SK-N-MC (cell line): ENCODE measurements at regions not wholly inside any gene's neighbourhood (a gene's known extent, or its start where the extent isn't known, plus 50 kb on each side); places are given as distances from the start of the nearest gene placed in this dataset.

Source experiments
- DNase-seq: peaks from one replicate; pipeline ENCODE4 v3.0.0-alpha.2; 2011; ENCODE audit warnings: low read depth, low spot score
- H3K27ac ChIP-seq: fragments of 200-600 bp; sonication (generic); 2 replicates; pipeline ENCODE4 v1.5.1; 2016; ENCODE audit warnings: mixed run types
- H3K36me3 ChIP-seq: fragments of 200-600 bp; sonication (generic); 2 replicates; pipeline ENCODE4 v1.6.1; 2017; ENCODE audit warnings: antibody characterized with exemption, low read length, mixed read lengths; ENCODE audit not compliant: insufficient read depth
- H3K4me3 ChIP-seq: fragments of 200-600 bp; sonication (generic); 2 replicates; pipeline ENCODE4 v1.5.1; 2016
- H3K9ac ChIP-seq: fragments of 200-600 bp; sonication (generic); 2 replicates; pipeline ENCODE4 v1.8.0; 2017; ENCODE audit warnings: mixed run types, mixed read lengths; ENCODE audit not compliant: insufficient read length
- H3K9me3 ChIP-seq: fragments of 200-600 bp; sonication (generic); 2 replicates; pipeline ENCODE4 v1.6.1; 2017; ENCODE audit warnings: low read depth, mild to moderate bottlenecking, antibody characterized with exemption, low read length, moderate library complexity, mixed read lengths
- EZH2 ChIP-seq: fragments of 200-600 bp; sonication (generic); IDR thresholded peaks from one replicate; pipeline ENCODE4 v1.6.1; 2017; ENCODE audit warnings: antibody characterized with exemption
- FOXP2 ChIP-seq: optimal IDR thresholded peaks from 2 replicates; pipeline ENCODE3; 2011; ENCODE audit warnings: mild to moderate bottlenecking, moderate library complexity; ENCODE audit not compliant: insufficient read depth; ENCODE audit errors: extremely low read length, control extremely low read depth
- POLR2AphosphoS5 ChIP-seq: IDR thresholded peaks from 2 replicates; pipeline ENCODE4 v1.6.1; 2012; ENCODE audit warnings: mild to moderate bottlenecking, low read depth, low read length, borderline replicate concordance

GRCh38 chr16:82329504-82330192 is 159.6 kb upstream of the MPHOSPH6 start:
- Histone ChIP-seq H3K9ac (no peak overlapping the region), H3K27ac (no peak overlapping the region), H3K9me3 (no peaks in the 10 kb centered on the region), H3K4me3 (no peak overlapping the region), H3K36me3 (no peaks in the 10 kb centered on the region)
- TF ChIP-seq POLR2AphosphoS5, result no peak
- TF ChIP-seq FOXP2, result no peak
- no peak for TF ChIP-seq EZH2
- DNase-seq, result no peak

- Histone ChIP-seq H3K9ac (no peak overlapping the region), H3K4me3 (no peak overlapping the region), H3K36me3 (no peaks in the 10 kb centered on the region), H3K27ac (no peak overlapping the region), H3K9me3 (no peaks in the 10 kb centered on the region)
- no peak for TF ChIP-seq POLR2AphosphoS5
- no peak for TF ChIP-seq EZH2
- TF ChIP-seq FOXP2, result no peak
- no peak for DNase-seq
Observed at GRCh38 chr16:82328881-82329469, 159.0 kb upstream of the MPHOSPH6 start.

GRCh38 chr16:82323171-82323570 is 153.1 kb upstream of the MPHOSPH6 start:
- no peak for DNase-seq

GRCh38 chr16:82322177-82322576 is 152.2 kb upstream of the MPHOSPH6 start:
- DNase-seq, result no peak
- Histone ChIP-seq H3K4me3 (no peak overlapping the region), H3K9me3 (no peaks in the 10 kb centered on the region), H3K9ac (no peak overlapping the region), H3K36me3 (no peaks in the 10 kb centered on the region), H3K27ac (no peak overlapping the region)
- TF ChIP-seq POLR2AphosphoS5 (no peak), EZH2 (no peak), FOXP2 (no peak)

More at GRCh38 chr16:82323171-82323570, 153.1 kb upstream of the MPHOSPH6 start:
- Histone ChIP-seq H3K36me3 (no peaks in the 10 kb centered on the region), H3K27ac (no peak overlapping the region), H3K9me3 (no peaks in the 10 kb centered on the region), H3K9ac (no peak overlapping the region), H3K4me3 (no peak overlapping the region)
- no peak for TF ChIP-seq POLR2AphosphoS5
- TF ChIP-seq EZH2, result no peak
- TF ChIP-seq FOXP2, result no peak

- no peaks in the 10 kb centered on the region for H3K36me3 ChIP-seq
- no peak for DNase-seq
- no peaks in the 10 kb centered on the region for H3K9me3 ChIP-seq
- TF ChIP-seq EZH2, result no peak
- no peak for TF ChIP-seq FOXP2
- TF ChIP-seq POLR2AphosphoS5, result no peak
- no peak overlapping the region for H3K27ac ChIP-seq
- H3K9ac ChIP-seq, result no peak overlapping the region
- H3K4me3 ChIP-seq, result no peak overlapping the region
Observed at GRCh38 chr16:82319038-82319437, 149.0 kb upstream of the MPHOSPH6 start.

- DNase-seq, result no peak
- TF ChIP-seq FOXP2 (no peak), EZH2 (no peak), POLR2AphosphoS5 (no peak)
- no peaks in the 10 kb centered on the region for H3K9me3 ChIP-seq
- H3K9ac ChIP-seq, result no peak overlapping the region
- no peak overlapping the region for H3K4me3 ChIP-seq
- no peaks in the 10 kb centered on the region for H3K36me3 ChIP-seq
- no peak overlapping the region for H3K27ac ChIP-seq
Observed at GRCh38 chr16:82317411-82318167, 147.6 kb upstream of the MPHOSPH6 start.

- Histone ChIP-seq H3K9ac (no peak overlapping the region), H3K4me3 (no peak overlapping the region), H3K36me3 (no peaks in the 10 kb centered on the region), H3K27ac (no peak overlapping the region), H3K9me3 (no peaks in the 10 kb centered on the region)
- TF ChIP-seq EZH2 (no peak), POLR2AphosphoS5 (no peak), FOXP2 (no peak)
- no peak for DNase-seq
Observed at GRCh38 chr16:82313754-82314153, 143.7 kb upstream of the MPHOSPH6 start.

GRCh38 chr16:82311528-82311927 is 141.5 kb upstream of the MPHOSPH6 start:
- Histone ChIP-seq H3K9ac (no peak overlapping the region), H3K27ac (no peak overlapping the region), H3K36me3 (no peaks in the 10 kb centered on the region), H3K4me3 (no peak overlapping the region), H3K9me3 (no peaks in the 10 kb centered on the region)
- TF ChIP-seq EZH2, result no peak
- no peak for DNase-seq
